ENCODE measurements at regions not wholly inside any gene's neighbourhood (a gene's known extent, or its start where the extent isn't known, plus 50 kb on each side); places are given as distances from the start of the nearest gene placed in this dataset.

GRCh38 chr4:112015960-112016359 lies 129.3 kb upstream of the FAM241A start:
- H3K4me1 ChIP-seq (replicated peaks): no peaks in the 10 kb centered on the region
- H3K36me3 ChIP-seq: no peaks in the 10 kb centered on the region
- H3K9me3 ChIP-seq: no peaks in the 10 kb centered on the region
- H3K4me3 ChIP-seq: no peak overlapping the region
- no peak for DNase-seq (ENCODE audit: low spot score)
- intact Hi-C loops (cut with DNase I): no loop called here
- 89% methylated on average over 3 of the region's 3 CpGs for WGBS
- TF ChIP-seq CTCF (IDR thresholded peaks at IDR 0.05) (no peak), POLR2A (IDR thresholded peaks at IDR 0.05) (no peak)
- H3K27ac ChIP-seq: no peak overlapping the region
- no peaks in the 10 kb centered on the region for H3K27me3 ChIP-seq (replicated peaks; ENCODE audit: insufficient read depth)

GRCh38 chr4:112023402-112023950 lies 121.8 kb upstream of the FAM241A start:
- no peaks in the 10 kb centered on the region for H3K9me3 ChIP-seq
- TF ChIP-seq POLR2A (IDR thresholded peaks at IDR 0.05) (no peak), POLR2AphosphoS5 (IDR thresholded peaks at IDR 0.05) (no peak), CTCF (IDR thresholded peaks at IDR 0.05) (no peak)
- no peak for DNase-seq (ENCODE audit: low spot score)
- H3K4me3 ChIP-seq: no peak overlapping the region
- H3K36me3 ChIP-seq: no peaks in the 10 kb centered on the region
- H3K4me1 ChIP-seq (replicated peaks): no peaks in the 10 kb centered on the region
- no peaks in the 10 kb centered on the region for H3K27me3 ChIP-seq (replicated peaks; ENCODE audit: insufficient read depth)
- 47% methylated on average over 2 of the region's 2 CpGs for WGBS
- H3K27ac ChIP-seq: no peak overlapping the region
- intact Hi-C loops (cut with DNase I): no loop called here

GRCh38 chr4:112026058-112026457 lies 119.2 kb upstream of the FAM241A start:
- 97% methylated on average over 1 of the region's 1 CpG for WGBS
- no peak for DNase-seq (ENCODE audit: low spot score)

GRCh38 chr4:112029771-112030171 lies 115.5 kb upstream of the FAM241A start:
- no peaks in the 10 kb centered on the region for H3K9me3 ChIP-seq
- no peak overlapping the region for H3K4me3 ChIP-seq
- no peaks in the 10 kb centered on the region for H3K36me3 ChIP-seq
- TF ChIP-seq POLR2AphosphoS5 (IDR thresholded peaks at IDR 0.05) (no peak), CTCF (IDR thresholded peaks at IDR 0.05) (no peak), POLR2A (IDR thresholded peaks at IDR 0.05) (no peak)
- H3K27me3 ChIP-seq (replicated peaks; ENCODE audit: insufficient read depth): no peaks in the 10 kb centered on the region
- WGBS: 28% methylated on average over 8 of the region's 8 CpGs
- DNase-seq (ENCODE audit: low spot score): no peak
- H3K4me1 ChIP-seq (replicated peaks): no peaks in the 10 kb centered on the region
- no peak overlapping the region for H3K27ac ChIP-seq
- intact Hi-C loops (cut with DNase I): loop anchor here (5.0 to 10.0 kb wide), 3 partner anchors 85 to 392 kb away; no protein-coding TSS in a partner anchor

More at GRCh38 chr4:112026058-112026457, 119.2 kb upstream of the FAM241A start:
- Histone ChIP-seq H3K27ac (no peak overlapping the region), H3K36me3 (no peaks in the 10 kb centered on the region), H3K9me3 (no peaks in the 10 kb centered on the region), H3K27me3 (replicated peaks; ENCODE audit: insufficient read depth) (no peaks in the 10 kb centered on the region), H3K4me3 (no peak overlapping the region), H3K4me1 (replicated peaks) (no peaks in the 10 kb centered on the region)
- no peak for TF ChIP-seq POLR2A (IDR thresholded peaks at IDR 0.05)
- no peak for TF ChIP-seq POLR2AphosphoS5 (IDR thresholded peaks at IDR 0.05)
- no peak for TF ChIP-seq CTCF (IDR thresholded peaks at IDR 0.05)
- intact Hi-C loops (cut with DNase I): no loop called here

GRCh38 chr4:112031712-112032328 lies 113.4 kb upstream of the FAM241A start:
- Histone ChIP-seq H3K36me3 (no peaks in the 10 kb centered on the region), H3K4me1 (replicated peaks) (no peaks in the 10 kb centered on the region), H3K9me3 (no peaks in the 10 kb centered on the region), H3K27ac (no peak overlapping the region), H3K4me3 (no peak overlapping the region), H3K27me3 (replicated peaks; ENCODE audit: insufficient read depth) (no peaks in the 10 kb centered on the region)
- DNase-seq (ENCODE audit: low spot score): no peak
- intact Hi-C loops (cut with DNase I): loop anchor here (5.0 to 10.0 kb wide), 3 partner anchors 87 to 395 kb away; no protein-coding TSS in a partner anchor
- WGBS: 18% methylated on average over 6 of the region's 6 CpGs
- TF ChIP-seq POLR2A (IDR thresholded peaks at IDR 0.05) (no peak), CTCF (IDR thresholded peaks at IDR 0.05) (peak; percentile 23 to 62 (median 46))
